HT1080 (cell line): ENCODE measurements at regions not wholly inside any gene's neighbourhood (a gene's known extent, or its start where the extent isn't known, plus 50 kb on each side); places are given as distances from the start of the nearest gene placed in this dataset.

Experiments
- DNase-seq: peaks from one replicate; pipeline ENCODE4 v3.0.0-alpha.2; 2015; ENCODE audit warnings: low read depth

DNA sequence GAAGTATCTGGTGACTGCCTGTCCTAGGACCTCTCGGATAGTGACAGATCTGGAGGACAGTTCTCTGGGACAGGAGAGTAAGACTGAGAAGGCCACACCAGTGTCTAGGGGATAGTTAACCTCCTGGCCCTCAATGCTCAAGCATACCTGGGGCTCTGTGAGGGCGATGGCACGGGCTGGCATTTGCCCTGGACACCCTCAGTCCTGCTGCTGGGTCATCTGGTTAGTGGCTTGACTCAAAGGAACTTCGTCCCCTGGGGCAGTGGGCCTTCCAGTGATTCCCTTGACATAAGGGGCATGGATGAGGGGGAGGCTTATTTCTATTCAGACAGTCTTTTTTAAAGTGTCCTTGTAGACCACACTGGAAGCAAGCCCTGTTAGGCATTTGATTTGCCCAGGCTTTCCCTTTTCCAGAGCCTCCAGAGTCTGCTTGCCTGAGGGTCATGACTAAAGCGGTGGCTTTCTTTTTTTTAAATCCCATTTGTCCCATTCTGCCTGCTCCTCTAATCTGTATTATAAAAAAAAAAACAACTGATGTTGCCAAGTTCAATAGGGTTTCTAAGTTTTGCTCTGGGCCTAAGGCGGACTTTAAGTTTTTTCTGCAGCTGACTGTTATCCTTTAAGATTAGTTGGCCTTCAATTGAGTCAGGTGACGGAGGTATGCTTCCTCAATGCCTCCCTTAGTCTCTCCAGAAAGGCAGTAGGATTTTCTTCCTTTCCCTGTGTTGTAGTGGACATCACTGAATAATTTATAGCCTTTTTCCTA, 2083.5 kb upstream of the C9orf72 start:
- DNase-seq: no peak

DNA sequence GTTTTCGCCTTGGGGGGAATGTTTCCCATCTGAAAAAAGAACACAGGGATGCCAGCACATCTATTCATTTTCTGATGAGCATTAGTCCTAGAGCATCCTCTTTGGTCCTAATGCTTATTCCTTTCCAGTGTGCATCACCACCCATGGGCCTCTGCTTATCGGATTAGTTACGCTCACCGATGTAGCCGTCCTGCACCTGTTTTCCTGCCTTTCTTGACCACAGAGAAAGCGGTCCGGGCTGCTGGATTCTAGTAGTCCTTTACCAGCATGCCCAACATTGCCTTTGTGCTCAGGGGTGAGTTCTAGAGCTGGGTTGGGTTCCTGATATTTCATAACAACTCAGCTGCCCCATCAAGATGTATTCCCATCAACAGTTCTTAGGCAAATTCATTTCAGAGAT, 2084.5 kb upstream of the C9orf72 start:
- DNase-seq: no peak

DNA sequence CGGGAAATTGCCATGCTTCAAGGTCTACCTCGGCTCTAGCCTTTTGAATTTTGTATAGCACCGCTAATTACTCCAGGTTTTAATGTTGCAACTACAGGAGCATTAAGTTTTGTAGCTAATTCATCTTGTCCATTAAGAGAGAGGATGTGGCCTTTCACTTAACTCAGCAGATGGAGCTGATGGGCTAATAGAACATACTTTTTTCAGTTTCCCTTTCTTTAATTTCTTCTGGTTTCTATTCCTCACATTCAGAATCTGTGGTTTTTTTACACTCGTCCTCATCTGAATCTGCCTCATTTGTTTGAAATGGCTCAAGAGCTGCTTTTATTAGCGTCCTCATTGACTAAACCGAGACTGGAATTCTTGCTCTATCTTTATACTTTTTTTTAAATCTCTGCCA, 2085.7 kb upstream of the C9orf72 start:
- no peak for DNase-seq

DNA sequence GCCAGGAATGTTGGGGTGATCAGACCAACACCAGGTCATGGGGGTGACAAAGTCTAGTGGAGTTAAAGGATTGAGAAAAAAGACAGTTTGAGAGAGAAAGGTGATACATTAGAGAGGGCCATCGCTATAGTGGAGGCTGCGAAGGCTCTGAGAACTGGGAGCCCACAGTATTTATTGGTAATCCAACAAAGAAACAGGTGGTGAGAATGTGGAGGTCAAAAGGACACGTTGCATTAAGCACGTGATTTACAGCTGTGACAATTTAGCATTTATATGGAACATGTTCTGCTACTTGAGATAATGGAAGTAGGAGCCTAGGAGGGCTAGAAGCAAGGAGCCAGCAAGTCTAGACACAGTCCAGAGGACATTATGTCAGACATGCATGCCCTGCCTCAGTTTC, 2086.5 kb upstream of the C9orf72 start:
- DNase-seq: peak; percentile 11

GRCh38 chr9:29668732-29669131, 2095.5 kb upstream of the C9orf72 start:
- DNase-seq: no peak

GRCh38 chr9:29669613-29670012, 2096.3 kb upstream of the C9orf72 start:
- no peak for DNase-seq

GRCh38 chr9:29685531-29685930, 2112.2 kb upstream of the C9orf72 start:
- DNase-seq: no peak

- no peak for DNase-seq
Measured at GRCh38 chr9:29691145-29691544, 2117.9 kb upstream of the C9orf72 start.

DNA sequence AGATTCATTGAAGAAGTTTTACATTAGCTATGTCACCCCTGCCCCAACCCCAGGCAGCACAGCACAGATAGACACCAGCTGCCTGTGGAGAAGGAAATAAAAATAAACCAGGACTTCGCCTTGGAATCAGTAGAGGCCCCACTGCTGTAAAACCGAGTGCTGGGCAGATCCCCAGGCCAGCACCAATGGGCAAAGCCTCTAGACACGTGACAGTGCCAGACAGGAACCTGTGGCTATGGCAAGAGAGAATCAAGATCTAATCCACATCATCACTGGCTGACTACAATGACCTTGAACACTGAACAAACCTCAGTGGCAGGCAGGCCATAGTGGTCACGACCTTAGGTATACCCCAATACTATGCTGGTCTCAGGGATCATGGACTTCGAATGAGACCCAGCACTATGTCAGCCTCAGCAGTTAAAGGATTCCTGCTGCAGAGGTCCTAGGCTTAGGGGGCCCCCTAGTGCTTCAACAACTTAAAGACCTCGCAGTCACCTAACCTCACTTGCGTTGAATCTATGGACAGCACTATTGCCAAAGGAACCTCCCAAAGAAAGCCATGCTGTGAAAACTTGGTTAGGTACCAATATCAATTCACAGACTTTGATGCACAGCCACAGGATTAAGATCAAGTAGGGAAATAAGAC, 2118.6 kb upstream of the C9orf72 start:
- DNase-seq: peak; percentile 38

- DNase-seq: peak; percentile 3
Measured at GRCh38 chr9:29697011-29697410, 2123.7 kb upstream of the C9orf72 start.

GRCh38 chr9:29701559-29701958, 2128.3 kb upstream of the C9orf72 start:
- DNase-seq: no peak

DNA sequence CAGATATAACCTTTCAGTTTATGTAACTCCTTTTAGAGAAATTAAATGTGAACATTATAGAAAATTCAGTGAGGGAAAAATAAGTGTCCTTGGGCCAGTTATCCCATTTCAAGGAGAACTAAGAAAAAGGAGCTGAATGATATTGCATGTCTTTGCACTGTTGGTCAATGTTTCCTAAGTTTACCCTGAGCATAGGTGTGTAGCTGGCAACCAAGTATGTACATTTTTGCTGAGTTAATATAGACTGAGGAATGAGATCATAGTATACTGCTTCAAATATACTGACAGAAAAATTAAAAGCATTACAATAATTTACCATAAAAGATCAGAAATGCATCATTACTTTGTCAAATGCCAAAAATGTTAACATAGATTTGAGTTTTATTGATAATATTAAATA, 2128.7 kb upstream of the C9orf72 start:
- DNase-seq: no peak

- no peak for DNase-seq
Measured at GRCh38 chr9:29714860-29715259, 2141.6 kb upstream of the C9orf72 start.

GRCh38 chr9:29717631-29718030, 2144.3 kb upstream of the C9orf72 start:
- no peak for DNase-seq

GRCh38 chr9:29730163-29730562, 2156.9 kb upstream of the C9orf72 start:
- no peak for DNase-seq

DNA sequence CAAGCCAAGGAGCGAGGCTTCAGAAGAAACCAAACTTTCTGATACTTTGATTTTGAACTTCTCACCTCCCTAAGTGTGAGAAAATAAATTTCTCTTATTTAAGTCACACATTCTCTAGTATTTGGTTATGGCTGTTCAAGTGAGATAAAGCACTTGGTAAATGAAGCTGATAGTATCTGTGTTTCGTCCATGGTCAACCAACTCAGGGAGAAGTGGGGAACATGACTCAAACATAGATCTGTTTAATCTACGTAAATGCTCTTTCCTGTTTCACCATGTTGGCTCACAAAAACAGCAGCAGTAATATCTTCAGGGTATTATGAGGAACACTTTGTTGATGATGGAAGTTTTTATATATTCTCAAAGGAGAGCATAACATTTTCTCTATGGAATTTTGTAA, 2167.2 kb upstream of the C9orf72 start:
- DNase-seq: no peak

GRCh38 chr9:29741169-29741568, 2167.9 kb upstream of the C9orf72 start:
- no peak for DNase-seq

- DNase-seq: peak; percentile 72
Measured at GRCh38 chr9:29750062-29750461, 2176.8 kb upstream of the C9orf72 start.

DNA sequence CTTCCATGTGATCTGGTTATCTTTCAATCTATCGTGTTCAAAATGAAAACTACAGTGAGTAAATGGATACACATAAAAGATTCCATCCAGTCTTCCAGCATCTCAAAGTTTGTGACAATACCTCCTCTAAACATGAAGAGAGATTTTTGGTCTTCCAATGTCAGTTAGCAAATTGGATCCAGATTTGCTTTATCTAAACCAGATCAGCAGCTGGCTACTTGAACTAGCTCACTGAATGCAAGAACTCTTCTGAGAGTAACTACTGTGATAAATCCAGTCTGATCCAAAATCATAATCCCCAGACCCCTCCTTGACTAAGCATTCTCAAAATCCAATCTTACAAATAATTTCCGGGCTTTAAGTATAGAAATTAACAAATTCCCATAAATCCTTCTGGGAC, 2177.9 kb upstream of the C9orf72 start:
- DNase-seq: no peak

- DNase-seq: no peak
Measured at GRCh38 chr9:29753638-29754037, 2180.4 kb upstream of the C9orf72 start.

DNA sequence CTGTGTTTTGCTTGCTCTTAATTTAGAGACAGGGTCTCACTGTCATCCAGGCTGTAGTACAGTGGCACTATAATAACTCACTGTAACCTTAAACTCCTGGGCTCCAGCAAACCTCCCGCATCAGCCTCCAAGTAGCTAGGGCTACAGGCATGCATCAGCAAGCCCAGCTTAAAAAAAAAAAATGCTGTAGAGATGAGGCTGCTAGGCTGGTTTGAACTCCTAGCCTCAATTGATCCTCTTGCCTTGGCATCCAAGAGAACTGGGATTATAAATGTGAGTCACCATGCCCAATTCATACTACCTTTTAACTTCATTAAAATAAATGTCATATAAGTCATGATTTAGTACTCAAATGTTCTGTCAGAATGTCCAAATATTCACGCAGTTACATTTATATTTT, 2195.7 kb upstream of the C9orf72 start:
- DNase-seq: no peak

DNA sequence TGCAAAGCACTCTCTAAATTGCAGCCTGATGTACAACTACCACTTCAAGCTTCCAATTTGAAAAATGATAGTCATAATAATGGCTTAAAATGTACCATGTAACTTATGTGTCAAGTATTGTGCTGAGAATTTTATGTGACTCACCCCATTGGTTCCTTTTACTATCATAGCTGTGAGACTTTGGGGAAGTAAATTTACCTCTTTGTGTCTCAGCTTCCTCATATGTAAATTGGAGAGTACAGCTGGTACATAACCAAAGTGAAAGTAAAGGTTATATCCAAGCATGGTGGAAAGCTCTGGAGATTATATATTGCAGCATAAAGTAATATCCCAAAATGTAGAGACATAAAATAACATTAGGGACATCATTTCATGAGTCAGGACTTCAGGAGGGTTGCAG, 2200.4 kb upstream of the C9orf72 start:
- DNase-seq: peak; percentile 32

GRCh38 chr9:29775491-29775890, 2202.2 kb upstream of the C9orf72 start:
- DNase-seq: no peak
